Thyroid gland (tissue), 4 donors: ENCODE measurements at regions not wholly inside any gene's neighbourhood (a gene's known extent, or its start where the extent isn't known, plus 50 kb on each side); places are given as distances from the start of the nearest gene placed in this dataset.

Experiments
- POLR2A ChIP-seq, 2 donors: fragments of 450-650 bp; IDR thresholded peaks; one replicate each; pipeline ENCODE4 v1.6.1; 2017; ENCODE audit warnings: antibody characterized with exemption in 2 of 2, mild to moderate bottlenecking in 2 of 2, moderate library complexity in 1 of 2
- TF ChIP-seq, protein P1 (sequence below), 6 experiments: fragments of 200-600 bp in 3 of 6; fragments of 450-650 bp in 3 of 6; sonication (generic) in 3 of 6; IDR thresholded peaks; one replicate each; pipeline ENCODE4 v1.5.1; 2016 to 2019; ENCODE audit warnings: antibody characterized with exemption in 6 of 6, mild to moderate bottlenecking in 2 of 6, inconsistent platforms in 1 of 6, moderate library complexity in 1 of 6

DNA sequence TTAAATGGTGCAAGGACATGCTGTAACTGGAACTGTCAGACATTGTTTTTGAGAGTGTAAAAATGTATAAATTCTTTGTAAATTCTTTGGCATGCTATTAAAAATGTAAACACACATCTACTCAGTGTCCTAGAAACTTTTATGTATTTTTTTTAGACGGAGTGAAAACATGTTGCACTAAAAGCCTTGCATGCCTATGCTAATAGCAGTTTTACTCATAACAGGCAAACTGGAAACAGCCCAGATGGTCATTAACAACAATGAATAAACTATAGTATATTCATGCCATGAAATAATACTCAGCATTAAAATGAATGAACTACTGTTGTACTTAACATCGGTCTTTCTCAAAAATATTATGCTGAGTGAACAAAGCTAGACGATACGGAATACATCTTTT lies 954.8 kb upstream of the DDX18 start:
- TF ChIP-seq, protein P1, sequence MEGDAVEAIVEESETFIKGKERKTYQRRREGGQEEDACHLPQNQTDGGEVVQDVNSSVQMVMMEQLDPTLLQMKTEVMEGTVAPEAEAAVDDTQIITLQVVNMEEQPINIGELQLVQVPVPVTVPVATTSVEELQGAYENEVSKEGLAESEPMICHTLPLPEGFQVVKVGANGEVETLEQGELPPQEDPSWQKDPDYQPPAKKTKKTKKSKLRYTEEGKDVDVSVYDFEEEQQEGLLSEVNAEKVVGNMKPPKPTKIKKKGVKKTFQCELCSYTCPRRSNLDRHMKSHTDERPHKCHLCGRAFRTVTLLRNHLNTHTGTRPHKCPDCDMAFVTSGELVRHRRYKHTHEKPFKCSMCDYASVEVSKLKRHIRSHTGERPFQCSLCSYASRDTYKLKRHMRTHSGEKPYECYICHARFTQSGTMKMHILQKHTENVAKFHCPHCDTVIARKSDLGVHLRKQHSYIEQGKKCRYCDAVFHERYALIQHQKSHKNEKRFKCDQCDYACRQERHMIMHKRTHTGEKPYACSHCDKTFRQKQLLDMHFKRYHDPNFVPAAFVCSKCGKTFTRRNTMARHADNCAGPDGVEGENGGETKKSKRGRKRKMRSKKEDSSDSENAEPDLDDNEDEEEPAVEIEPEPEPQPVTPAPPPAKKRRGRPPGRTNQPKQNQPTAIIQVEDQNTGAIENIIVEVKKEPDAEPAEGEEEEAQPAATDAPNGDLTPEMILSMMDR (IDR thresholded peaks at IDR 0.05): no peak
- no peak for TF ChIP-seq POLR2A (IDR thresholded peaks at IDR 0.05)
